Omental fat pad (tissue), 3 donors: ENCODE measurements at regions not wholly inside any gene's neighbourhood (a gene's known extent, or its start where the extent isn't known, plus 50 kb on each side); places are given as distances from the start of the nearest gene placed in this dataset.

Experiments
- ATAC-seq: fragments of 150-250 bp; one replicate; pipeline ENCODE4 v1.9.1; 2016; ENCODE audit warnings: mild to moderate bottlenecking, moderate library complexity; ENCODE audit not compliant: low FRiP score
- DNase-seq: peaks from one replicate; pipeline ENCODE4 v3.0.0-alpha.2; 2019; ENCODE audit warnings: low spot score
- TF ChIP-seq, protein P1 (sequence below), 3 donors: fragments of 450-650 bp; IDR thresholded peaks; one replicate each; pipeline ENCODE4 v1.5.1; 2016 to 2017; ENCODE audit warnings: antibody characterized with exemption in 3 of 3, mild to moderate bottlenecking in 3 of 3, moderate library complexity in 2 of 3

DNA sequence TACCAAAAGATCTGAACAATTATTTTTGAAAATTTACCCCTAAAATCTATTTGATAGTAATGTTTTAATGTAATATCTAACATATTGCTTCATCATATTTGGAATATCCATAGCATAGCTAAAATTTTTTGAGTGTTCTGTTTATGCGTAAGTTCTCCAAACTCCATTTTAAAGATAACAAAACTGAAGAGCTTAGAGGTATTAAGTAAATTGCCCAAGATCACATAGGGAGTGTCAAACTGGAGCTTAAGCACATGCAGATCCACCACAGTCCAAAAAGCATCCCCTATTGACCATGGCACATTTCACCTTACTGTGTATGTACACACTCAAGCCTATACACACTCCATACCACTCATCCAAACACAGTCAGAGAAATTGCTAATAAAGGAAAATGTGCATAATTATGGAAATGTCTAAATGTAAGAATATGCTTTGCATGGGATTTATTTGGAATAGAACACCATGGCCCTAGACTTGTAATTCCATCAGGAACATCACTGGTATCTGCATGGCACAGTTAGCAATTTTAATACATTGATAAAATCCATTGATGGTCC lies 85.2 kb upstream of the TGFBR2 start:
- DNase-seq (no peak), ATAC-seq (no peak)
- TF ChIP-seq, protein P1, sequence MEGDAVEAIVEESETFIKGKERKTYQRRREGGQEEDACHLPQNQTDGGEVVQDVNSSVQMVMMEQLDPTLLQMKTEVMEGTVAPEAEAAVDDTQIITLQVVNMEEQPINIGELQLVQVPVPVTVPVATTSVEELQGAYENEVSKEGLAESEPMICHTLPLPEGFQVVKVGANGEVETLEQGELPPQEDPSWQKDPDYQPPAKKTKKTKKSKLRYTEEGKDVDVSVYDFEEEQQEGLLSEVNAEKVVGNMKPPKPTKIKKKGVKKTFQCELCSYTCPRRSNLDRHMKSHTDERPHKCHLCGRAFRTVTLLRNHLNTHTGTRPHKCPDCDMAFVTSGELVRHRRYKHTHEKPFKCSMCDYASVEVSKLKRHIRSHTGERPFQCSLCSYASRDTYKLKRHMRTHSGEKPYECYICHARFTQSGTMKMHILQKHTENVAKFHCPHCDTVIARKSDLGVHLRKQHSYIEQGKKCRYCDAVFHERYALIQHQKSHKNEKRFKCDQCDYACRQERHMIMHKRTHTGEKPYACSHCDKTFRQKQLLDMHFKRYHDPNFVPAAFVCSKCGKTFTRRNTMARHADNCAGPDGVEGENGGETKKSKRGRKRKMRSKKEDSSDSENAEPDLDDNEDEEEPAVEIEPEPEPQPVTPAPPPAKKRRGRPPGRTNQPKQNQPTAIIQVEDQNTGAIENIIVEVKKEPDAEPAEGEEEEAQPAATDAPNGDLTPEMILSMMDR (IDR thresholded peaks at IDR 0.05) = no peak

DNA sequence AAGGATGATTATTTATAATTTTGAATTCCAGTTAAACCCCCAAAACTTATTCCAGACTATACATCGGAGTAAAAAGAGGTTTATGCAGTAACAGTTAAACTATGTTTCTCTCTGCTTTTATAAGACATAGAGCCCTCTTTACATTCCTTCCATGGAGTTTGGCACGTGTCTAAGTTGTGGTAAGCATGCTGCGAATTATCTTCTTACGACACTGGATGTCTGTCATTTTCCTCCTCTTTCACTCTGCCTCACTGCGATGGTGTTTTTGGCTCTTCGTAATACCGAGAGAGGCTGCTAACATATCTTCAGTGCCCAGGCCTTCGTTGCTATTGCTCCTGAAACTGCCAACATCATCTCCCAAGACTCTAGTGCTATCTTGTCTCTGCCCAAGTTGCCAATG lies 83.9 kb upstream of the TGFBR2 start:
- DNase-seq (no peak), ATAC-seq (no peak)
- TF ChIP-seq, protein P1 (IDR thresholded peaks at IDR 0.05) = no peak

- DNase-seq (no peak), ATAC-seq (no peak)
- TF ChIP-seq, protein P1 (IDR thresholded peaks at IDR 0.05) = no peak
Measured at GRCh38 chr3:30523366-30523765, 83.0 kb upstream of the TGFBR2 start.

DNA sequence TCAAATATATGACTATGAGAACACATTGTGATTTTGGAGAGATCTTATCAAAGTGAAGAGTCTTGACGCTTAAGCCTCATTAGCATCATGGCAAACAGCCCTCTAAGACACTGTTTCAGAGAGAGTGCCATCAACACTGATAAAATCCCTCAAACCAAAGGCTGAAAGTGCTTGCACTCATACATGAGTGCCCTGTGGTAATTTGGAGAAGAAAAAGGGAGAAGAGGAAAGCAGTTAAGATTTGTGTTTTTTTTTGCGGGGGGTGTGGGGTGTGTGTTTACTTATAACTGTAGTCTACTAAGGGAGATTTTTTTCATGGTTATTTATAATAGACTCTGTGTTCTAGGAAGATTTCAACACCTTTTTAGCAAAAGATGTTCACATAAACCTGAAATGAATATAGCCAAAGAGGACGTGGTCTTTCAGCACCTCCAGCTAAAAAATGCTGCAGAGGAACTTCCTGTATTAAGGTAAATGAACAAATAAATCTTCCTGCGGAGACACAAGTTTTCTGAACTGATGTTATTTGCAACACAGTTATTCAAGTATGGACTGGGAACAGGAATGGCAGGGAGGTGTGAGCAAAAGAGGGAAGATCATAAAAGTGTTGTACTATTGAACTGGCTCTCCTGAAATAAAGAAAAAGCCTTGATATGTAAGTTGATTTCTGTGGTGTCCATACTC lies 81.9 kb upstream of the TGFBR2 start:
- DNase-seq (no peak), ATAC-seq (no peak)
- TF ChIP-seq, protein P1 (IDR thresholded peaks at IDR 0.05) = no peak

- TF ChIP-seq, protein P1 (IDR thresholded peaks at IDR 0.05) = no peak
Measured at GRCh38 chr3:30526031-30526430, 80.4 kb upstream of the TGFBR2 start.

DNA sequence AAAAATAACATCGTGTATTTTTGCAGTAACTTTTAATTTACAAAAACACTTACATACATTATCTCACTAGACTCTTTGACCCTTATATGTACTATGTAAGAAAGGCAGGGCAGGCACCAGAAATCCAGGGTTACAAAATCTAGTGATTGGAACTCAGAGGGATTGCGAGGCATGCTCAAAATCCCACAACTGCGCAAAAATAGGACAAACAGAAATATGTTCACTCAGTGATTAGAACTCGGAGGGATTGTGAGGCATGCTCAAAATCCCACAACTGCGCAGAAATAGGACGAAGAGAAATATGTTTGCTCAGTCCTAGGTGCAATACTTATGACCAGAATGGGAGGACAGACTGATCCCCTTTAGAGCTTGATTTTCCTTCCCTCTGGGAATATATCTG lies 79.2 kb upstream of the TGFBR2 start:
- no peak for DNase-seq
- ATAC-seq = no peak
- TF ChIP-seq, protein P1 (IDR thresholded peaks at IDR 0.05) = no peak

More at GRCh38 chr3:30526031-30526430, 80.4 kb upstream of the TGFBR2 start:
- no peak for ATAC-seq
- DNase-seq = no peak

- no peak for ATAC-seq
- DNase-seq = no peak
- TF ChIP-seq, protein P1 (IDR thresholded peaks at IDR 0.05) = no peak
Measured at GRCh38 chr3:30527720-30528119, 78.7 kb upstream of the TGFBR2 start.
